Prostate gland (tissue), 2 donors: ENCODE measurements at regions not wholly inside any gene's neighbourhood (a gene's known extent, or its start where the extent isn't known, plus 50 kb on each side); places are given as distances from the start of the nearest gene placed in this dataset.

Source experiments
- CTCF ChIP-seq, 4 experiments: fragments of 200-600 bp in 2 of 4; fragments of 450-650 bp in 2 of 4; sonication (generic) in 2 of 4; IDR thresholded peaks; 1 replicate in 3 of 4; 2 replicates in 1 of 4; pipeline ENCODE4 v1.5.1; 2016 to 2019; ENCODE audit warnings: antibody characterized with exemption in 4 of 4, mild to moderate bottlenecking in 2 of 4, moderate library complexity in 2 of 4
- POLR2A ChIP-seq: fragments of 450-650 bp; IDR thresholded peaks from one replicate; pipeline ENCODE4 v1.6.1; 2016; ENCODE audit warnings: antibody characterized with exemption, mild to moderate bottlenecking

DNA sequence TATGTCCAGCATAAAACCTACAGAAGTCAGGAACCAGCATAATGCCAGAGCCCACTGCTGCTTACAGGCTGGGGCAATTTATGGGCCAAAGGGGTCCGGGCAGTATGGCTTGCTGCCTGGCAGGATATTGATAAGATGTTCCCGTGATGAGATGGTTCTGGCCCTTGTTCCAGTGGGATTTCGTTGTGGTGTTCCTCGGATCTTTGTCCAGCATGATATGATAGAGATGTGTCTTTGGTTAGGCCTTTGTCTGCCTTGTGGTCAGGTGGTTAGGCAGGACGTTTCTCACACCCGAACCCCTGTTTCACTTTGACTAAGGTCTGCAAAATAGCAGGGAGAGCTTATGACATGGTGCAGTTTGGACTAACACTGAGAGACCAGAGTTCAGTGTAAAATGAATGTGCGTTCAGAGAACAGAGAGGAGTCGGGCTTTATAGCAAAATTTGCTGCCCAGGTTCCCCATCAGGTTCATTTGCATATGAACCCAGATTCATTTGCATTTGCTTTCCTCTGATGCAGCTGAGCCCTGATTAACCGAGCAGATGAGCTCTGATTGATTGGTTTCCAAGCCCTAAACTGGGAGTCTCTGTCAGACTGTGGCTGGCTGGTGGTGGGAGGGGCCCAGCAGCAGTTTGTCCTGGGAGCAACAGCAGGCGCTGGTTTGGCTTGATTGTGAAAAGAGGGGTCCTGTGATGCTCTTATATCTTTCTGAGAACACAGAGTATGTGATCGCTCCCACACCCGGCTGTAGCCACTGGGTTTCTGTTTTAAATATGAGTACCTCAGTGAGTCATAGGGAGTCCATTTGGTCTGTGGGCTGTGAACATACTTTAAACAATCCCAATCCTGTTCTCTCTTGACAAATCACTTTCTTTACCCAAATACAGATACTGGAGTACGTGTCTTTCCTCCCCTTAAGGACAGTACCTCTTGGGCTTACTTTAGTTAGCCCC, 156.3 kb upstream of the PZP start:
- no peak for TF ChIP-seq CTCF (IDR thresholded peaks at IDR 0.05)
- TF ChIP-seq POLR2A = no peak
